ENCODE measurements at regions not wholly inside any gene's neighbourhood (a gene's known extent, or its start where the extent isn't known, plus 50 kb on each side); places are given as distances from the start of the nearest gene placed in this dataset.

DNA sequence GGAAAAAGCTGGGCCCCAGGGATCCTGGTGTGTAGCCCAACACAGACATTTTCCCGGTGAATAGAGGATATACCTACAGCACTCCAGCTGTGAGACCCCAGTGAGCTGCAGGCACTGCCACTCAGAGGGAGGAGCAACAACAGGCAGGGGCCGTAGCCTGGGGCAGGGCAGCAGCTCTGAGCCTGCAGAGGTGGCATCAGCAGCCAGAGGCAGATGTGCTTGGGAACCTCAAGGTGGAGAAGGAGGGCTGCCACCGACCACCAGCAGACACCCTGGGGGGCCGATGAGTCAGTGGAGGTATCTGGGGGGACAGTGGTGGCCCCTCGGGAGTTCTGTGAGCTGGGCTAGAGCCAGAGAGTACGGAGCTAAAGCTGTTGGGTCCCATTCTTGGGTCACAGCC lies 110.2 kb upstream of the GDF10 start:
- DNase-seq (ENCODE audit: extremely low spot score), result peak; percentile 75
- Histone ChIP-seq H3K27ac (replicated peaks in 1 of 4) (no peak overlapping the region), H3K4me3 (no peak overlapping the region), H3K27me3 (no peaks in the 10 kb centered on the region), H3K4me1 (no peaks in the 10 kb centered on the region), H3K36me3 (no peaks in the 10 kb centered on the region), H3K9me3 (no peaks in the 10 kb centered on the region)
- 77% methylated on average over 5 of the region's 6 CpGs for WGBS
- TF ChIP-seq POLR2A (IDR thresholded peaks at IDR 0.05; ENCODE audit: low read depth) (no peak), CTCF (IDR thresholded peaks at IDR 0.05) (no peak)
- intact Hi-C loops (cut with DNase I), result no loop called here

DNA sequence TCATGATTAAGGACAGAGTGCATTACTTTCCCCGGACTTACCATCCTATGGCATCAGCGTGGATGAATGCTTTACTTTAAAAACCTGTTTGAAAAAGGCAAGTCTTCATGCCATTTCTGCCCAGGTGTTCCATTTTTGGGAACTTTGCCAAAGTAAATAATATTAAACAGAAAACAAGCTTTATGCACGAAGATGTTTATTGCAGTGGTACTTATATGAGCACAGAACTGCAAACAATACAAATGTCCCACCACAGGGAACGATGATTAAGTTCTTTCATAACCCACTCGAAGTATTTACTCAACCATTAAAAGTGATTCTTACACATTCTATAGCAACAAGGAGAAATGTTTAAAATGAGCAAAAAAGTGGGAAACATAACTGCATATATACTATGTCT lies 109.7 kb upstream of the GDF10 start:
- intact Hi-C loops (cut with DNase I), result no loop called here
- Histone ChIP-seq H3K36me3 (no peaks in the 10 kb centered on the region), H3K4me1 (peaks cover 0 to 3% (median 2%) of the 10 kb centered on the region in 4 donors), H3K4me3 (no peak overlapping the region), H3K27me3 (no peaks in the 10 kb centered on the region), H3K9me3 (no peaks in the 10 kb centered on the region), H3K27ac (replicated peaks in 1 of 4) (no peak overlapping the region)
- TF ChIP-seq POLR2AphosphoS5 (IDR thresholded peaks at IDR 0.05) (no peak), CTCF (IDR thresholded peaks at IDR 0.05) (no peak), EP300 (IDR thresholded peaks at IDR 0.05) (no peak), POLR2A (IDR thresholded peaks at IDR 0.05; ENCODE audit: low read depth) (no peak)
- 79% methylated on average over 5 of the region's 5 CpGs for WGBS
- no peak for DNase-seq (ENCODE audit: extremely low spot score)

DNA sequence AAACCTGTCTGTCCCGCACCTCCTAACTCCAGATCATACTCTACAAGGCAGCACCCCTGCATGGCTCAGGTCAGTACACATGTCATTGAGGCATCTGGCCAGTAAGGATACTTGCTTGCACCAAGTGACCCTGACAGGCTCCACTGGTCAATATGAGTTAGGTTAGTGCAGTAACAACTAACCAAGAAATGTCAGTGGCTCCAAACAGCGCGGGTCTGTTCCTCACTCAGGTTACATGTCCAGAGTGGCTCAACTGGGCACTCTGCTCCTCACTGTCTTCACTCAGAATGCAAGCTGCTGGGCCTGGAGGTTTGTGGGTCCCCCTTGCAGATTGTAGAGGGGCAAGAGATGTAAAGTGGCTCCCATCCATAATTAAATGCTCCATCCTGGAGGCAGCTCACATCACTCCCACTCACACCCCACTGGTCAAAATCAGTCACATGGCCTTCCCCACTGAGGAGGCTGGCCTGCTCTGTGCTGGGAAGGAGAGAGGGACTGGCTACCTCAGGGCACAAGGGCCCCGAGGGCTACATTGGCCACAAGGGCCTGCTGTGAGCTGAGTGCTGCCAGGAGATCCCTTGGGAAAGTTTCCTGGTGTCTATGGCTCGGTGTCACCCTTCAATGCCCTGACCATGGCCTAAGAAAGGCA lies 109.1 kb upstream of the GDF10 start:
- 86% methylated on average over 5 of the region's 5 CpGs for WGBS
- H3K36me3 ChIP-seq, result no peaks in the 10 kb centered on the region
- H3K4me3 ChIP-seq, result no peak overlapping the region
- intact Hi-C loops (cut with DNase I), result no loop called here
- peaks cover 0 to 5% (median 4%) of the 10 kb centered on the region in 4 donors for H3K4me1 ChIP-seq
- no peaks in the 10 kb centered on the region for H3K27me3 ChIP-seq
- H3K9me3 ChIP-seq, result no peaks in the 10 kb centered on the region
- DNase-seq (ENCODE audit: extremely low spot score), result no peak
- no peak overlapping the region for H3K27ac ChIP-seq (replicated peaks in 1 of 4)
- TF ChIP-seq CTCF (IDR thresholded peaks at IDR 0.05), result no peak
- no peak for TF ChIP-seq POLR2A (IDR thresholded peaks at IDR 0.05; ENCODE audit: low read depth)
- no peak for TF ChIP-seq POLR2AphosphoS5 (IDR thresholded peaks at IDR 0.05)
- TF ChIP-seq EP300 (IDR thresholded peaks at IDR 0.05), result no peak

DNA sequence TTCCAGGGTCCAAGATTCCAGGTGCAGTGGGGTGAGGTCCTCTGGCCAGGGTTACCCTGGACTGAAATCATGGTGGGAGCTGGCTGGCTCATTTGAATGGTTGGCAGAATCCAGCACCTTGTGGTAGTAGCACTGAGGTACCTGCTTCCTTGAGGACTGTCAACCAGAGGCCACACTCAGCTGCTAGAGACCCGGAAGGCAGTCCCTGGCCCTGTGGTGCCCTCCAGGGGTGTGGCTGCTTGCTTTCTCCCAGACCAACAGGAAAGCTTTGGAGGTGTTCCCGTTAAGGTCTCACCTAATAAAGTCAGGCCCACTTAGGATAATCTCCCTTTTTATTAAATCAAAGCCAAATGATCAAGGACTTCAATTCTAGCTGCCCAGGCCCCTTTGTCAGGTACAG lies 107.7 kb upstream of the GDF10 start:
- peak; percentile 86 for DNase-seq (ENCODE audit: extremely low spot score)
- Histone ChIP-seq H3K27ac (replicated peaks in 1 of 4) (no peak overlapping the region), H3K9me3 (no peaks in the 10 kb centered on the region), H3K4me3 (no peak overlapping the region), H3K36me3 (no peaks in the 10 kb centered on the region), H3K4me1 (peaks cover 0 to 5% (median 4%) of the 10 kb centered on the region in 4 donors), H3K27me3 (no peaks in the 10 kb centered on the region)
- WGBS, result 85% methylated on average over 2 of the region's 2 CpGs
- TF ChIP-seq POLR2A (IDR thresholded peaks at IDR 0.05; ENCODE audit: low read depth), result no peak
- no peak for TF ChIP-seq EP300 (IDR thresholded peaks at IDR 0.05)
- intact Hi-C loops (cut with DNase I), result no loop called here

GRCh38 chr10:47193666-47194065 lies 106.3 kb upstream of the GDF10 start:
- no peak for DNase-seq (ENCODE audit: extremely low spot score)
- Histone ChIP-seq H3K9me3 (no peaks in the 10 kb centered on the region), H3K4me3 (no peak overlapping the region), H3K27me3 (no peaks in the 10 kb centered on the region), H3K4me1 (peaks cover 0 to 5% (median 4%) of the 10 kb centered on the region in 4 donors), H3K27ac (replicated peaks in 1 of 4) (no peak overlapping the region), H3K36me3 (no peaks in the 10 kb centered on the region)
- no peak for TF ChIP-seq CTCF (IDR thresholded peaks at IDR 0.05)
- TF ChIP-seq EP300 (IDR thresholded peaks at IDR 0.05), result no peak
- no peak for TF ChIP-seq POLR2AphosphoS5 (IDR thresholded peaks at IDR 0.05)
- TF ChIP-seq POLR2A (IDR thresholded peaks at IDR 0.05; ENCODE audit: low read depth), result no peak
- intact Hi-C loops (cut with DNase I), result no loop called here
- 91% methylated on average over 6 of the region's 6 CpGs for WGBS

All from esophagus muscularis mucosa (tissue), 4 donors.